ENCODE measurements at regions not wholly inside any gene's neighbourhood (a gene's known extent, or its start where the extent isn't known, plus 50 kb on each side); places are given as distances from the start of the nearest gene placed in this dataset.

- Mint-ChIP-seq H3K4me3 (no peak overlapping the region), H3K27me3 (ENCODE audit: low read depth in 3 of 3) (peaks cover 0 to 2% (median 0%) of the 10 kb centered on the region in 3 donors), H3K27ac (no peak overlapping the region), H3K9me3 (peaks cover 2 to 23% (median 15%) of the 10 kb centered on the region in 7 donors), H3K4me1 (no peaks in the 10 kb centered on the region), H3K36me3 (no peaks in the 10 kb centered on the region)
- Histone ChIP-seq H3K36me3 (replicated peaks in 1 of 2; ENCODE audit: control insufficient read depth in 1 of 2, insufficient read depth in 2 of 2, low read length in 2 of 2) (no peaks in the 10 kb centered on the region), H3K4me2 (replicated peaks; ENCODE audit: extremely low read depth, low read length, poor library complexity, severe bottlenecking) (no peak overlapping the region), H3K27me3 (ENCODE audit: control insufficient read depth in 2 of 2, insufficient read depth in 2 of 2, low read length in 2 of 2) (no peaks in the 10 kb centered on the region), H3K4me1 (ENCODE audit: control insufficient read depth in 1 of 2, insufficient read depth in 2 of 2, low read length in 2 of 2) (no peaks in the 10 kb centered on the region), H4K20me1 (ENCODE audit: insufficient read depth, low read length) (no peaks in the 10 kb centered on the region), H3K27ac (ENCODE audit: low read depth in 1 of 2, low read length in 2 of 2) (no peak overlapping the region), H3K79me2 (ENCODE audit: insufficient read depth, low read length) (no peaks in the 10 kb centered on the region), H3K9ac (ENCODE audit: insufficient read depth, low read length, poor library complexity, severe bottlenecking) (no peak overlapping the region), H2AFZ (ENCODE audit: insufficient read depth, low read depth, low read length, poor library complexity, severe bottlenecking) (no peak overlapping the region), H3K9me3 (replicated peaks in 1 of 2; ENCODE audit: control insufficient read depth in 1 of 2, insufficient read depth in 1 of 2, low read length in 2 of 2) (peaks cover 17 to 18% of the 10 kb centered on the region in 2 donors), H3K4me3 (replicated peaks in 1 of 3; ENCODE audit: low read depth in 2 of 3, low read length in 3 of 3) (no peak overlapping the region)
- no peak for DNase-seq
- intact Hi-C loops (cut with micrococcal nuclease): no loop called here
- TF ChIP-seq, protein P1, sequence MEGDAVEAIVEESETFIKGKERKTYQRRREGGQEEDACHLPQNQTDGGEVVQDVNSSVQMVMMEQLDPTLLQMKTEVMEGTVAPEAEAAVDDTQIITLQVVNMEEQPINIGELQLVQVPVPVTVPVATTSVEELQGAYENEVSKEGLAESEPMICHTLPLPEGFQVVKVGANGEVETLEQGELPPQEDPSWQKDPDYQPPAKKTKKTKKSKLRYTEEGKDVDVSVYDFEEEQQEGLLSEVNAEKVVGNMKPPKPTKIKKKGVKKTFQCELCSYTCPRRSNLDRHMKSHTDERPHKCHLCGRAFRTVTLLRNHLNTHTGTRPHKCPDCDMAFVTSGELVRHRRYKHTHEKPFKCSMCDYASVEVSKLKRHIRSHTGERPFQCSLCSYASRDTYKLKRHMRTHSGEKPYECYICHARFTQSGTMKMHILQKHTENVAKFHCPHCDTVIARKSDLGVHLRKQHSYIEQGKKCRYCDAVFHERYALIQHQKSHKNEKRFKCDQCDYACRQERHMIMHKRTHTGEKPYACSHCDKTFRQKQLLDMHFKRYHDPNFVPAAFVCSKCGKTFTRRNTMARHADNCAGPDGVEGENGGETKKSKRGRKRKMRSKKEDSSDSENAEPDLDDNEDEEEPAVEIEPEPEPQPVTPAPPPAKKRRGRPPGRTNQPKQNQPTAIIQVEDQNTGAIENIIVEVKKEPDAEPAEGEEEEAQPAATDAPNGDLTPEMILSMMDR (IDR thresholded peaks at IDR 0.05): no peak
- 85% methylated on average over 3 of the region's 6 CpGs for WGBS (ENCODE audit: insufficient coverage)
These were observed 233.3 kb upstream of the TBX3 start for GRCh38 chr12:114917307-114917706.

DNA sequence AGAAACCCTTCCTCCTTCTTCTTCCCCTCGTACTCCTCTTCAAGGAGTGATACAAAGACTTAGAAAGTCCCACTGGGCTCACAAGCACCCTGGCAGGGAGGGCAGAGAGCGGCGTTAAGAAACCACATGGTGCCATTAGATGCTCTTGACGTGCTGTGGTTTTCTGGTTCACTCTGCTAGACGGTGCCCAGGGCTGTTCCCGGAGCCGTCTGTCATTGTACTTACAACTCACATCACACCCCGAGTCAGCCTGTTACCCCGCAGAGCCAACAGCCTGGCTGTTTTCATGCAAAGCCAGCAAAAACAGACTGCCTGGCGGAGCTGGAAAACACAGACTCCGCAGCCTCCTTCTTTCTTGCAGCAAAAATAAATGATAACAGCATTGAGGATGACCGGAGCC lies 232.6 kb upstream of the TBX3 start:
- 69% methylated on average over 9 of the region's 12 CpGs for WGBS (ENCODE audit: insufficient coverage)
- no peak overlapping the region for H3K9ac ChIP-seq (ENCODE audit: insufficient read depth, low read length, poor library complexity, severe bottlenecking)
- H3K4me3 ChIP-seq (replicated peaks in 1 of 3; ENCODE audit: low read depth in 2 of 3, low read length in 3 of 3): no peak overlapping the region
- H3K27me3 ChIP-seq (ENCODE audit: control insufficient read depth in 2 of 2, insufficient read depth in 2 of 2, low read length in 2 of 2): no peaks in the 10 kb centered on the region
- Mint-ChIP-seq H3K27ac (no peak overlapping the region), H3K4me3 (no peak overlapping the region), H3K27me3 (ENCODE audit: low read depth in 3 of 3) (peaks cover 0 to 2% (median 0%) of the 10 kb centered on the region in 3 donors), H3K4me1 (no peaks in the 10 kb centered on the region), H3K9me3 (peaks cover 2 to 28% (median 14%) of the 10 kb centered on the region in 7 donors), H3K36me3 (no peaks in the 10 kb centered on the region)
- no peaks in the 10 kb centered on the region for H3K79me2 ChIP-seq (ENCODE audit: insufficient read depth, low read length)
- no peak for DNase-seq
- no peaks in the 10 kb centered on the region for H3K4me1 ChIP-seq (ENCODE audit: control insufficient read depth in 1 of 2, insufficient read depth in 2 of 2, low read length in 2 of 2)
- intact Hi-C loops (cut with micrococcal nuclease): no loop called here
- TF ChIP-seq, protein P1 (IDR thresholded peaks at IDR 0.05): no peak
- H4K20me1 ChIP-seq (ENCODE audit: insufficient read depth, low read length): no peaks in the 10 kb centered on the region
- no peak overlapping the region for H2AFZ ChIP-seq (ENCODE audit: insufficient read depth, low read depth, low read length, poor library complexity, severe bottlenecking)
- no peaks in the 10 kb centered on the region for H3K36me3 ChIP-seq (replicated peaks in 1 of 2; ENCODE audit: control insufficient read depth in 1 of 2, insufficient read depth in 2 of 2, low read length in 2 of 2)
- no peak overlapping the region for H3K27ac ChIP-seq (ENCODE audit: low read depth in 1 of 2, low read length in 2 of 2)
- H3K4me2 ChIP-seq (replicated peaks; ENCODE audit: extremely low read depth, low read length, poor library complexity, severe bottlenecking): no peak overlapping the region
- peaks cover 15 to 16% of the 10 kb centered on the region in 2 donors for H3K9me3 ChIP-seq (replicated peaks in 1 of 2; ENCODE audit: control insufficient read depth in 1 of 2, insufficient read depth in 1 of 2, low read length in 2 of 2)
